DND-41 (cell line): ENCODE measurements at regions not wholly inside any gene's neighbourhood (a gene's known extent, or its start where the extent isn't known, plus 50 kb on each side); places are given as distances from the start of the nearest gene placed in this dataset.

Experiments used
- CTCF ChIP-seq: IDR thresholded peaks from 2 replicates; pipeline ENCODE4 v1.5.1; 2012; ENCODE audit warnings: borderline replicate concordance, low read length, moderate library complexity, mild to moderate bottlenecking; ENCODE audit not compliant: poor library complexity, severe bottlenecking; ENCODE audit errors: extremely low read depth
- EZH2 ChIP-seq: IDR thresholded peaks from 3 replicates; pipeline ENCODE4 v1.6.1; 2012; ENCODE audit warnings: borderline replicate concordance, low read depth, mild to moderate bottlenecking, moderate library complexity, low read length, inconsistent platforms; ENCODE audit not compliant: severe bottlenecking

GRCh38 chr5:124080256-124080655, 568.3 kb downstream of the CSNK1G3 start:
- TF ChIP-seq CTCF (no peak), EZH2 (no peak)
